ENCODE measurements at regions not wholly inside any gene's neighbourhood (a gene's known extent, or its start where the extent isn't known, plus 50 kb on each side); places are given as distances from the start of the nearest gene placed in this dataset.
"Not testable (repeated sequence)": the region's sequence is repeated elsewhere in the genome, so short reads cannot be mapped to it uniquely, and the experiment has no call there.

GRCh38 chr7:152594801-152595200 lies 81.1 kb downstream of the XRCC2 start:
- DNase-seq (ENCODE audit: low spot score) = no peak

GRCh38 chr7:152591976-152592375 lies 84.0 kb downstream of the XRCC2 start:
- DNase-seq (ENCODE audit: low spot score) = no peak

GRCh38 chr7:152590481-152590880 lies 85.5 kb downstream of the XRCC2 start:
- DNase-seq (ENCODE audit: low spot score) = no peak

GRCh38 chr7:152589821-152590220 lies 86.1 kb downstream of the XRCC2 start:
- DNase-seq (ENCODE audit: low spot score) = not testable (repeated sequence)

- peak; percentile 61 for DNase-seq (ENCODE audit: low spot score)
These were observed 87.6 kb downstream of the XRCC2 start for GRCh38 chr7:152588350-152588749.

GRCh38 chr7:152587366-152587765 lies 88.6 kb downstream of the XRCC2 start:
- no peak for DNase-seq (ENCODE audit: low spot score)

- no peak for DNase-seq (ENCODE audit: low spot score)
These were observed 92.9 kb downstream of the XRCC2 start for GRCh38 chr7:152583006-152583405.

GRCh38 chr7:152579070-152579469 lies 96.9 kb downstream of the XRCC2 start:
- no peak for DNase-seq (ENCODE audit: low spot score)

GRCh38 chr7:152577339-152577738 lies 98.6 kb downstream of the XRCC2 start:
- DNase-seq (ENCODE audit: low spot score) = no peak

GRCh38 chr7:152574892-152575548 lies 100.9 kb downstream of the XRCC2 start:
- DNase-seq (ENCODE audit: low spot score) = no peak

- not testable (repeated sequence) for DNase-seq (ENCODE audit: low spot score)
These were observed 102.8 kb downstream of the XRCC2 start for GRCh38 chr7:152573186-152573585.

GRCh38 chr7:152572101-152572500 lies 103.8 kb downstream of the XRCC2 start:
- no peak for DNase-seq (ENCODE audit: low spot score)

GRCh38 chr7:152571068-152571467 lies 104.9 kb downstream of the XRCC2 start:
- no peak for DNase-seq (ENCODE audit: low spot score)

GRCh38 chr7:152568972-152569371 lies 107.0 kb downstream of the XRCC2 start:
- DNase-seq (ENCODE audit: low spot score) = no peak

- DNase-seq (ENCODE audit: low spot score) = no peak
These were observed 110.2 kb downstream of the XRCC2 start for GRCh38 chr7:152565731-152566130.

- DNase-seq (ENCODE audit: low spot score) = no peak
These were observed 111.2 kb downstream of the XRCC2 start for GRCh38 chr7:152564656-152565250.

- no peak for DNase-seq (ENCODE audit: low spot score)
These were observed 119.8 kb downstream of the XRCC2 start for GRCh38 chr7:152556013-152556755.

GRCh38 chr7:152553671-152554317 lies 118.0 kb upstream of the KMT2C start:
- no peak for DNase-seq (ENCODE audit: low spot score)

- no peak for DNase-seq (ENCODE audit: low spot score)
These were observed 115.7 kb upstream of the KMT2C start for GRCh38 chr7:152551304-152552036.

GRCh38 chr7:152544971-152545619 lies 109.3 kb upstream of the KMT2C start:
- DNase-seq (ENCODE audit: low spot score) = no peak

GRCh38 chr7:152544481-152544927 lies 108.7 kb upstream of the KMT2C start:
- DNase-seq (ENCODE audit: low spot score) = no peak
